Liver (tissue), 8 donors: ENCODE measurements at regions not wholly inside any gene's neighbourhood (a gene's known extent, or its start where the extent isn't known, plus 50 kb on each side); places are given as distances from the start of the nearest gene placed in this dataset.

ENCODE experiments used
- DNase-seq: peaks from one replicate; pipeline ENCODE4 v3.0.0-alpha.2; 2017; ENCODE audit warnings: low spot score
- H3K27ac ChIP-seq, 2 donors: one replicate each; pipeline ENCODE4 v1.7.0; 2013; ENCODE audit warnings: inconsistent platforms in 2 of 2, low read length in 2 of 2, control low read depth in 1 of 2, low read depth in 1 of 2, mild to moderate bottlenecking in 1 of 2
- H3K27me3 ChIP-seq, 4 donors: one replicate each; pipeline versions ENCODE4 v1.6.1 to v1.7.0; 2013; ENCODE audit warnings: low read length in 3 of 4, inconsistent platforms in 1 of 4, mild to moderate bottlenecking in 1 of 4, moderate library complexity in 1 of 4; ENCODE audit not compliant: control insufficient read depth in 4 of 4, insufficient read depth in 4 of 4
- H3K36me3 ChIP-seq, 4 donors: one replicate each; pipeline versions ENCODE4 v1.6.1 to v1.7.0; 2013; ENCODE audit warnings: low read length in 3 of 4, mild to moderate bottlenecking in 3 of 4, low read depth in 1 of 4, moderate library complexity in 1 of 4; ENCODE audit not compliant: control insufficient read depth in 4 of 4, insufficient read depth in 3 of 4
- H3K4me1 ChIP-seq, 4 donors: one replicate each; pipeline versions ENCODE4 v1.6.1 to v1.7.0; 2013; ENCODE audit warnings: low read length in 3 of 4, mild to moderate bottlenecking in 3 of 4, moderate library complexity in 1 of 4; ENCODE audit not compliant: control insufficient read depth in 4 of 4, insufficient read depth in 4 of 4
- H3K4me3 ChIP-seq, 3 donors: one replicate each; pipeline versions ENCODE4 v1.6.1 to v1.7.0; 2013; ENCODE audit warnings: low read length in 3 of 3, control low read depth in 1 of 3, low read depth in 1 of 3, mild to moderate bottlenecking in 1 of 3
- H3K9ac ChIP-seq, 2 donors: one replicate each; pipeline ENCODE4 v1.7.0; 2013; ENCODE audit warnings: low read length in 2 of 2, mild to moderate bottlenecking in 2 of 2, moderate library complexity in 2 of 2, control low read depth in 1 of 2, low read depth in 1 of 2
- H3K9me3 ChIP-seq, 4 donors: one replicate each; pipeline versions ENCODE4 v1.6.1 to v1.7.0; 2013; ENCODE audit warnings: low read length in 3 of 4; ENCODE audit not compliant: control insufficient read depth in 4 of 4
- EGR1 ChIP-seq, 2 donors: IDR thresholded peaks; 2 replicates each; pipeline ENCODE4 v1.6.1; 2016 to 2018; ENCODE audit warnings: antibody characterized with exemption in 2 of 2, low read depth in 2 of 2
- FOXA1 ChIP-seq: IDR thresholded peaks from 2 replicates; pipeline ENCODE4 v1.6.1; 2016; ENCODE audit warnings: antibody characterized with exemption
- FOXA2 ChIP-seq: IDR thresholded peaks from 2 replicates; pipeline ENCODE4 v1.6.1; 2016; ENCODE audit warnings: antibody characterized with exemption
- GABPA ChIP-seq, 2 donors: IDR thresholded peaks in 1 of 2; conservative IDR thresholded peaks in 1 of 2; 2 replicates each; pipeline ENCODE4 v1.6.1; 2016; ENCODE audit warnings: antibody characterized with exemption in 2 of 2, mild to moderate bottlenecking in 1 of 2, moderate library complexity in 1 of 2
- HNF4G ChIP-seq: IDR thresholded peaks from 2 replicates; pipeline ENCODE4 v1.6.1; 2016; ENCODE audit warnings: antibody characterized with exemption
- JUND ChIP-seq, 2 donors: IDR thresholded peaks; 2 replicates each; pipeline ENCODE4 v1.6.1; 2016; ENCODE audit warnings: antibody characterized with exemption in 2 of 2
- NR2F2 ChIP-seq: IDR thresholded peaks from 2 replicates; pipeline ENCODE4 v1.6.1; 2016; ENCODE audit warnings: antibody characterized with exemption
- RXRA ChIP-seq, 2 donors: IDR thresholded peaks; 2 replicates each; pipeline ENCODE4 v1.6.1; 2017 to 2018; ENCODE audit warnings: antibody characterized with exemption in 2 of 2, mild to moderate bottlenecking in 1 of 2
- SP1 ChIP-seq: IDR thresholded peaks from 2 replicates; pipeline ENCODE4 v1.6.1; 2018; ENCODE audit warnings: antibody characterized with exemption, mild to moderate bottlenecking
- YY1 ChIP-seq: IDR thresholded peaks from 2 replicates; pipeline ENCODE4 v1.6.1; 2016; ENCODE audit warnings: antibody characterized with exemption, mild to moderate bottlenecking
- WGBS: extraction: QIAGEN DNeasy Blood & Tissue Kit; methylation state at CpG from one replicate; pipeline ENCODE4 v1.1.7; 2013; 5-methylcytosine and 5-hydroxymethylcytosine counted together
- TF ChIP-seq, protein P1 (sequence below): IDR thresholded peaks from 2 replicates; pipeline ENCODE4 v1.6.1; 2016; ENCODE audit warnings: antibody characterized with exemption
- TF ChIP-seq, protein P2 (sequence below): IDR thresholded peaks from 2 replicates; pipeline ENCODE4 v1.6.1; 2016; ENCODE audit warnings: antibody characterized with exemption
- TF ChIP-seq, protein P3 (sequence below): IDR thresholded peaks from 2 replicates; pipeline ENCODE4 v1.6.1; 2016; ENCODE audit warnings: antibody characterized with exemption, mild to moderate bottlenecking
- TF ChIP-seq, protein P4 (sequence below): fragments of 150-350 bp; IDR thresholded peaks from 2 replicates; pipeline ENCODE4 v1.5.1; 2017; ENCODE audit warnings: improper control_type of control experiment, low read depth, low read length; ENCODE audit not compliant: missing input control
- donor health status: healthy.
- donor health status: healthy.
- donor health status: healthy.
- donor health status: healthy.
- donor health status: healthy.

DNA sequence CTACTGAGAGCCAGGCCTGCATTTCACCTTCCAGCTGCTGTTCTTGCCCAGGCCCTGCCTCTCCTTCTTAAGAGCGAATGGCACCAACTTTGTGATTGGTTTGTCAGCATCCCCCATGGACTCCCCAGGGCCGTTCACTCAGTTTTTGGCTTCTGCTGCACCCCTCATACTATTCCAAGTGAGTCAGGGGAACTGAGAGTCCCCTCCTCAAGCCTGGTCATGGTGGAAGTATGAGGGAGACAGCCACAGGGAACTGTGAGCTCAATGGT lies 62.4 kb upstream of the ANTXRL start:
- WGBS: 94% methylated on average over 2 of the region's 2 CpGs
- H3K9me3 ChIP-seq: no peaks in the 10 kb centered on the region
- TF ChIP-seq HNF4G: no peak
- no peak for TF ChIP-seq FOXA2
- TF ChIP-seq EGR1 (IDR thresholded peaks at IDR 0.05; ENCODE audit: low read depth in 2 of 2): no peak
- TF ChIP-seq, protein P1, sequence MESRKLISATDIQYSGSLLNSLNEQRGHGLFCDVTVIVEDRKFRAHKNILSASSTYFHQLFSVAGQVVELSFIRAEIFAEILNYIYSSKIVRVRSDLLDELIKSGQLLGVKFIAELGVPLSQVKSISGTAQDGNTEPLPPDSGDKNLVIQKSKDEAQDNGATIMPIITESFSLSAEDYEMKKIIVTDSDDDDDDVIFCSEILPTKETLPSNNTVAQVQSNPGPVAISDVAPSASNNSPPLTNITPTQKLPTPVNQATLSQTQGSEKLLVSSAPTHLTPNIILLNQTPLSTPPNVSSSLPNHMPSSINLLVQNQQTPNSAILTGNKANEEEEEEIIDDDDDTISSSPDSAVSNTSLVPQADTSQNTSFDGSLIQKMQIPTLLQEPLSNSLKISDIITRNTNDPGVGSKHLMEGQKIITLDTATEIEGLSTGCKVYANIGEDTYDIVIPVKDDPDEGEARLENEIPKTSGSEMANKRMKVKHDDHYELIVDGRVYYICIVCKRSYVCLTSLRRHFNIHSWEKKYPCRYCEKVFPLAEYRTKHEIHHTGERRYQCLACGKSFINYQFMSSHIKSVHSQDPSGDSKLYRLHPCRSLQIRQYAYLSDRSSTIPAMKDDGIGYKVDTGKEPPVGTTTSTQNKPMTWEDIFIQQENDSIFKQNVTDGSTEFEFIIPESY: no peak
- no peak for TF ChIP-seq GABPA (IDR thresholded peaks at IDR 0.05 in 1 of 2, conservative IDR thresholded peaks at IDR 0.05 in 1 of 2)
- no peak for TF ChIP-seq SP1
- no peak for TF ChIP-seq RXRA (IDR thresholded peaks at IDR 0.05)
- no peak for TF ChIP-seq NR2F2
- TF ChIP-seq, protein P2, sequence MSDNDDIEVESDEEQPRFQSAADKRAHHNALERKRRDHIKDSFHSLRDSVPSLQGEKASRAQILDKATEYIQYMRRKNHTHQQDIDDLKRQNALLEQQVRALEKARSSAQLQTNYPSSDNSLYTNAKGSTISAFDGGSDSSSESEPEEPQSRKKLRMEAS: no peak
- no peak for TF ChIP-seq JUND (IDR thresholded peaks at IDR 0.05)
- TF ChIP-seq, protein P3, sequence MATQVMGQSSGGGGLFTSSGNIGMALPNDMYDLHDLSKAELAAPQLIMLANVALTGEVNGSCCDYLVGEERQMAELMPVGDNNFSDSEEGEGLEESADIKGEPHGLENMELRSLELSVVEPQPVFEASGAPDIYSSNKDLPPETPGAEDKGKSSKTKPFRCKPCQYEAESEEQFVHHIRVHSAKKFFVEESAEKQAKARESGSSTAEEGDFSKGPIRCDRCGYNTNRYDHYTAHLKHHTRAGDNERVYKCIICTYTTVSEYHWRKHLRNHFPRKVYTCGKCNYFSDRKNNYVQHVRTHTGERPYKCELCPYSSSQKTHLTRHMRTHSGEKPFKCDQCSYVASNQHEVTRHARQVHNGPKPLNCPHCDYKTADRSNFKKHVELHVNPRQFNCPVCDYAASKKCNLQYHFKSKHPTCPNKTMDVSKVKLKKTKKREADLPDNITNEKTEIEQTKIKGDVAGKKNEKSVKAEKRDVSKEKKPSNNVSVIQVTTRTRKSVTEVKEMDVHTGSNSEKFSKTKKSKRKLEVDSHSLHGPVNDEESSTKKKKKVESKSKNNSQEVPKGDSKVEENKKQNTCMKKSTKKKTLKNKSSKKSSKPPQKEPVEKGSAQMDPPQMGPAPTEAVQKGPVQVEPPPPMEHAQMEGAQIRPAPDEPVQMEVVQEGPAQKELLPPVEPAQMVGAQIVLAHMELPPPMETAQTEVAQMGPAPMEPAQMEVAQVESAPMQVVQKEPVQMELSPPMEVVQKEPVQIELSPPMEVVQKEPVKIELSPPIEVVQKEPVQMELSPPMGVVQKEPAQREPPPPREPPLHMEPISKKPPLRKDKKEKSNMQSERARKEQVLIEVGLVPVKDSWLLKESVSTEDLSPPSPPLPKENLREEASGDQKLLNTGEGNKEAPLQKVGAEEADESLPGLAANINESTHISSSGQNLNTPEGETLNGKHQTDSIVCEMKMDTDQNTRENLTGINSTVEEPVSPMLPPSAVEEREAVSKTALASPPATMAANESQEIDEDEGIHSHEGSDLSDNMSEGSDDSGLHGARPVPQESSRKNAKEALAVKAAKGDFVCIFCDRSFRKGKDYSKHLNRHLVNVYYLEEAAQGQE: no peak
- TF ChIP-seq YY1: no peak
- TF ChIP-seq, protein P4, sequence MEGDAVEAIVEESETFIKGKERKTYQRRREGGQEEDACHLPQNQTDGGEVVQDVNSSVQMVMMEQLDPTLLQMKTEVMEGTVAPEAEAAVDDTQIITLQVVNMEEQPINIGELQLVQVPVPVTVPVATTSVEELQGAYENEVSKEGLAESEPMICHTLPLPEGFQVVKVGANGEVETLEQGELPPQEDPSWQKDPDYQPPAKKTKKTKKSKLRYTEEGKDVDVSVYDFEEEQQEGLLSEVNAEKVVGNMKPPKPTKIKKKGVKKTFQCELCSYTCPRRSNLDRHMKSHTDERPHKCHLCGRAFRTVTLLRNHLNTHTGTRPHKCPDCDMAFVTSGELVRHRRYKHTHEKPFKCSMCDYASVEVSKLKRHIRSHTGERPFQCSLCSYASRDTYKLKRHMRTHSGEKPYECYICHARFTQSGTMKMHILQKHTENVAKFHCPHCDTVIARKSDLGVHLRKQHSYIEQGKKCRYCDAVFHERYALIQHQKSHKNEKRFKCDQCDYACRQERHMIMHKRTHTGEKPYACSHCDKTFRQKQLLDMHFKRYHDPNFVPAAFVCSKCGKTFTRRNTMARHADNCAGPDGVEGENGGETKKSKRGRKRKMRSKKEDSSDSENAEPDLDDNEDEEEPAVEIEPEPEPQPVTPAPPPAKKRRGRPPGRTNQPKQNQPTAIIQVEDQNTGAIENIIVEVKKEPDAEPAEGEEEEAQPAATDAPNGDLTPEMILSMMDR: no peak
- no peaks in the 10 kb centered on the region for H3K27me3 ChIP-seq
- H3K4me3 ChIP-seq: no peak overlapping the region
- H3K27ac ChIP-seq: no peak overlapping the region
- H3K36me3 ChIP-seq: no peaks in the 10 kb centered on the region
- DNase-seq: no peak
- no peak overlapping the region for H3K9ac ChIP-seq
- H3K4me1 ChIP-seq: no peaks in the 10 kb centered on the region

DNA sequence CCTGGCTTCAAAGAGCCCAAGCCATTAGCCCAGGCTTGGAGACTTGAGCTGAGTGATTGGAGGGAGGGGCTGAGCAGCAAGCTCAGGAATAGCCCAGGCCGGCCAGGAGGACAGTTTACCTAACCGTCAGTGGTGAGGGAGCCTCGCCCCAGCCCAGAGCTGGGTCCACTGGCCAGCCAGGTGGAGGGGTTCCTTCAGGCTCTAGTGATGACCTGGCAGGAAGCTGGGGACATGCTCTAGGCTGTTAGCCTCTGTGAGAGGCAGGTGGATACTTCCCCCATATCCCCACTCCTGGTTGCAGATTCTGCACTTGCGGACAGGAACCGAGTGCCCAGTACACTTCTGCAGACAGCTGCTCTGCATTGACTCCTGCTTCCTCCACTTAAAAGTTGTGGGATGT lies 61.2 kb upstream of the ANTXRL start:
- H3K27me3 ChIP-seq: no peaks in the 10 kb centered on the region
- DNase-seq: peak; percentile 20
- no peak overlapping the region for H3K4me3 ChIP-seq
- no peaks in the 10 kb centered on the region for H3K36me3 ChIP-seq
- H3K9ac ChIP-seq: no peak overlapping the region
- no peaks in the 10 kb centered on the region for H3K9me3 ChIP-seq
- no peak overlapping the region for H3K27ac ChIP-seq
- no peaks in the 10 kb centered on the region for H3K4me1 ChIP-seq
- TF ChIP-seq EGR1 (IDR thresholded peaks at IDR 0.05; ENCODE audit: low read depth in 2 of 2) (no peak), HNF4G (no peak), YY1 (no peak), FOXA2 (no peak), FOXA1 (no peak), NR2F2 (no peak), GABPA (IDR thresholded peaks at IDR 0.05 in 1 of 2, conservative IDR thresholded peaks at IDR 0.05 in 1 of 2) (no peak)
- TF ChIP-seq, protein P2: no peak
- WGBS: 90% methylated on average over 5 of the region's 5 CpGs
